GM12865 (cell line): ENCODE measurements at regions not wholly inside any gene's neighbourhood (a gene's known extent, or its start where the extent isn't known, plus 50 kb on each side); places are given as distances from the start of the nearest gene placed in this dataset.

ENCODE experiments used
- DNase-seq: peaks from one replicate; pipeline ENCODE4 v3.0.0; 2010; ENCODE audit warnings: low read depth
- H3K4me3 ChIP-seq: 2 replicates; pipeline ENCODE4 v1.5.1; 2011; ENCODE audit warnings: mild to moderate bottlenecking, low read depth, low read length, control low read depth
- CTCF ChIP-seq: IDR thresholded peaks from 2 replicates; pipeline ENCODE4 v1.5.1; 2011; ENCODE audit warnings: low read length, control low read depth, low read depth, inconsistent platforms; ENCODE audit not compliant: insufficient read depth; ENCODE audit errors: missing control alignments

DNA sequence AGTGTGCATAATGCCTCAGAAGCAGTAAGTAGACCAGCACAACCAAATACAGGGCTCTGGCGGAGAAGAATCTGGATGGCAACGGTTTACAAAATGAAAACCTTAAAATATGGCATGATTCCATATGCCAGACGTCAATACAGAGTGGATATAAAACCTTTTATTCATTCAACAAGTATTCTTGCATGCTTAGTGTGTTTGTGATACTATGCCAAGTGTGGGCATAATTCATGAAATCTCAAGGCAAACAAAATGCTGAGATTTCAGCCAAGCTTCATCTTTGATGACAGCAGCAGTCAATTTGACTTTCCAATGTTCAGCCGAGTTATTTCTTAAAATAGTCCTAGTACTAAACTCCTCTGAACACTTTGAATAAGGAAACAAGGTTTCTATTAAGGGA lies 119.4 kb downstream of the CD24 start:
- DNase-seq: no peak
- no peak for TF ChIP-seq CTCF
- H3K4me3 ChIP-seq: no peak overlapping the region

GRCh38 chr6:106849676-106850332 lies 124.7 kb downstream of the CD24 start:
- peak; percentile 34 for DNase-seq
- H3K4me3 ChIP-seq: no peak overlapping the region
- TF ChIP-seq CTCF: no peak

- peak; percentile 24 for DNase-seq
- no peak for TF ChIP-seq CTCF
- H3K4me3 ChIP-seq: no peak overlapping the region
These were observed 125.4 kb downstream of the CD24 start for GRCh38 chr6:106849120-106849519.

DNA sequence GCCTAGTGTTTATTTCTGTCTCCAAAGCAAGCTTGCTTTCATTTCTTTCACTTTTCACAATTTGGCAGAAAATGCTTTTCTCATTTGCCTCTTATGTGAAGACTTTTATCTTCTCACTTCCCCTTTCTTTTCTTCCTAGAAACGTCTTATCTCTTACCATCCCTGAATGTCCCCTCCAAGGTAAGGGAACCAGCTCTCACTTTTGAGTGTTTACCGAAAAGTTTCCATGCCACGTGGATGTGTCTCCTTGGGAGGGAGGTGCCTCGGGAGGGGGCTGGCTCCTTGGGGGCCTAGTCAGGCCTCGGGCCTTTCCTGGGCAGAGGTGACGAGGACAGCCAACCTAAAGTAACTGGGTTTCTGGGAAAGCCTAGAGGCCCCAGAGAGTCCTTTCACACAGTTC lies 127.4 kb downstream of the CD24 start:
- no peak overlapping the region for H3K4me3 ChIP-seq
- peak; percentile 48 for DNase-seq
- no peak for TF ChIP-seq CTCF

DNA sequence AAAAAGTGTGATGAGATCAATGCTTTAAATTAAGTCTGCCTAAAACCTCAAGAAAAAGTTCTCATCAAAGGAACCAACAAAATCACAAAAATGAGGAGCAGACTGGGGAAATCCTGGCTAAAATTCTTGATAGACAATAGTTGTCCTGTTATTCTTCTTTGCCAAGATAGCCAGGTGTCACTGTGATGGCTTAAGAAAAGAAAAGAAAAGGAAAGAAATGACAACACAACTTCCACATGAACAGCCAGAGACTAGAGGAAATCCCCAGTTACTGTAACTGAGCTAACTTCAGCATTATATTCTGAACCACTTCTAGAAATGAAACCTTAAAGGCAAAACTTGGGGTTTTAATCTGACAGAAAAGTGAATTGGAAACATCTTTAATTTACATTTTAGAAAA lies 129.6 kb downstream of the CD24 start:
- DNase-seq: peak; percentile 75
- H3K4me3 ChIP-seq: no peak overlapping the region

DNA sequence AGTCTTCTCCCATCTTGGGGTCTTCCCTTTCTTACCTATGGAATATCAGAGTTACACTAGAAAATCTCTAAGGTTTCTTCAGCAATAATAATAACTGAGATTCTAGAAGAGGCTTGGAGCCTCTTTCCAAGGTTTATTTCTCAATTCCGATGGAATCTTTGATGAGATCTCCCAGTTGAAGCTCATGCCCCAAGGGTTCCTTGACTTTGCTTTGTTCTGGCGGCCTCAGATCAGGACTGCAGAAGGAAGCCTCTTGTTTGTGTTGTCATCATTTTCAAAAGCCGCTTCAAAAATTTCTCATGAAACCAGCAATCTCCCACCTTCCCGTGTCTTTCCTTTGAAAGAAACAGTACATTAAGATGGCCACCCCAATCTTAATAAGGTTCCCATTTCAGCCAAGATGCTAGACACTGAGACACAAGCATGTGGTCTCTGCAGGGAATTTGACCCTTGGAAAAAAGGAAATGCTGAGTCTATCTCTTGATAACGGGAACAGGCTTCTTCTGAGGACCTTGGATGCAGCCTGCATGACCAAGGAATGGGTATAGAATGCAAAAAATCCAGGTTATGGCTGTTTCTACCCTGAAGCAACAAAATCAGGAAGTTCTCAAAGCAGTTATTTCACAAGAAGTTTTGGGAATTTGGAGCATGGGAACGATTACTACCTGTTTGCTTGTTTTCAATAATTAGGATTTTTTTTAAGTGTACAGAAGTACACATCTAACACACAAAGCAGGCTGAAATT lies 141.6 kb downstream of the CD24 start:
- no peak for TF ChIP-seq CTCF
- no peak overlapping the region for H3K4me3 ChIP-seq
- no peak for DNase-seq

More for the DNA sequence above, 129.6 kb downstream of the CD24 start:
- TF ChIP-seq CTCF: no peak
